PFSK-1 (cell line): ENCODE measurements at regions not wholly inside any gene's neighbourhood (a gene's known extent, or its start where the extent isn't known, plus 50 kb on each side); places are given as distances from the start of the nearest gene placed in this dataset.

ENCODE experiments used
- FOXP2 ChIP-seq: optimal IDR thresholded peaks from 2 replicates; pipeline ENCODE3; 2011; ENCODE audit warnings: borderline replicate concordance, control low read depth, inconsistent platforms; ENCODE audit not compliant: insufficient read depth; ENCODE audit errors: extremely low read length, extremely low read depth
- POLR2AphosphoS5 ChIP-seq: IDR thresholded peaks from 2 replicates; pipeline ENCODE4 v1.6.1; 2012; ENCODE audit warnings: low read depth, mild to moderate bottlenecking, control low read depth, low read length, moderate library complexity
- SIN3A ChIP-seq: IDR thresholded peaks from 2 replicates; pipeline ENCODE4 v1.6.1; 2012; ENCODE audit warnings: mild to moderate bottlenecking, low read length, moderate library complexity, borderline replicate concordance; ENCODE audit not compliant: insufficient read depth
- TAF1 ChIP-seq: IDR thresholded peaks from 2 replicates; pipeline ENCODE4 v1.6.1; 2012; ENCODE audit warnings: low read length, control low read depth, borderline replicate concordance; ENCODE audit not compliant: insufficient read depth
- TF ChIP-seq, protein P1 (sequence below), 2 experiments: IDR thresholded peaks; 2 replicates each; pipeline versions ENCODE4 v1.6.1 to v1.8.0; 2011 to 2012; ENCODE audit warnings: low read depth in 2 of 2, low read length in 2 of 2, control low read depth in 1 of 2, inconsistent platforms in 1 of 2, mild to moderate bottlenecking in 1 of 2, moderate library complexity in 1 of 2; ENCODE audit not compliant: insufficient read depth in 1 of 2

- TF ChIP-seq TAF1 (no peak), POLR2AphosphoS5 (no peak), SIN3A (no peak), FOXP2 (no peak)
- TF ChIP-seq, protein P1, sequence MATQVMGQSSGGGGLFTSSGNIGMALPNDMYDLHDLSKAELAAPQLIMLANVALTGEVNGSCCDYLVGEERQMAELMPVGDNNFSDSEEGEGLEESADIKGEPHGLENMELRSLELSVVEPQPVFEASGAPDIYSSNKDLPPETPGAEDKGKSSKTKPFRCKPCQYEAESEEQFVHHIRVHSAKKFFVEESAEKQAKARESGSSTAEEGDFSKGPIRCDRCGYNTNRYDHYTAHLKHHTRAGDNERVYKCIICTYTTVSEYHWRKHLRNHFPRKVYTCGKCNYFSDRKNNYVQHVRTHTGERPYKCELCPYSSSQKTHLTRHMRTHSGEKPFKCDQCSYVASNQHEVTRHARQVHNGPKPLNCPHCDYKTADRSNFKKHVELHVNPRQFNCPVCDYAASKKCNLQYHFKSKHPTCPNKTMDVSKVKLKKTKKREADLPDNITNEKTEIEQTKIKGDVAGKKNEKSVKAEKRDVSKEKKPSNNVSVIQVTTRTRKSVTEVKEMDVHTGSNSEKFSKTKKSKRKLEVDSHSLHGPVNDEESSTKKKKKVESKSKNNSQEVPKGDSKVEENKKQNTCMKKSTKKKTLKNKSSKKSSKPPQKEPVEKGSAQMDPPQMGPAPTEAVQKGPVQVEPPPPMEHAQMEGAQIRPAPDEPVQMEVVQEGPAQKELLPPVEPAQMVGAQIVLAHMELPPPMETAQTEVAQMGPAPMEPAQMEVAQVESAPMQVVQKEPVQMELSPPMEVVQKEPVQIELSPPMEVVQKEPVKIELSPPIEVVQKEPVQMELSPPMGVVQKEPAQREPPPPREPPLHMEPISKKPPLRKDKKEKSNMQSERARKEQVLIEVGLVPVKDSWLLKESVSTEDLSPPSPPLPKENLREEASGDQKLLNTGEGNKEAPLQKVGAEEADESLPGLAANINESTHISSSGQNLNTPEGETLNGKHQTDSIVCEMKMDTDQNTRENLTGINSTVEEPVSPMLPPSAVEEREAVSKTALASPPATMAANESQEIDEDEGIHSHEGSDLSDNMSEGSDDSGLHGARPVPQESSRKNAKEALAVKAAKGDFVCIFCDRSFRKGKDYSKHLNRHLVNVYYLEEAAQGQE (IDR thresholded peaks at IDR 0.05; ENCODE audit: insufficient read depth in 1 of 2, low read depth in 2 of 2, low read length in 2 of 2): no peak
These were observed 251.2 kb downstream of the BAMBI start for GRCh38 chr10:28928484-28928883.

- TF ChIP-seq FOXP2 (no peak), SIN3A (no peak), POLR2AphosphoS5 (no peak), TAF1 (no peak)
- TF ChIP-seq, protein P1 (IDR thresholded peaks at IDR 0.05; ENCODE audit: insufficient read depth in 1 of 2, low read depth in 2 of 2, low read length in 2 of 2): no peak
These were observed 252.6 kb downstream of the BAMBI start for GRCh38 chr10:28929942-28930341.

GRCh38 chr10:28930514-28931495, 253.5 kb downstream of the BAMBI start:
- TF ChIP-seq, protein P1 (IDR thresholded peaks at IDR 0.05; ENCODE audit: insufficient read depth in 1 of 2, low read depth in 2 of 2, low read length in 2 of 2): no peak
- no peak for TF ChIP-seq TAF1
- no peak for TF ChIP-seq POLR2AphosphoS5
- TF ChIP-seq FOXP2: no peak
- no peak for TF ChIP-seq SIN3A

GRCh38 chr10:28935061-28935460, 257.7 kb downstream of the BAMBI start:
- no peak for TF ChIP-seq FOXP2
- no peak for TF ChIP-seq POLR2AphosphoS5
- TF ChIP-seq TAF1: no peak
- TF ChIP-seq SIN3A: no peak
- TF ChIP-seq, protein P1 (IDR thresholded peaks at IDR 0.05; ENCODE audit: insufficient read depth in 1 of 2, low read depth in 2 of 2, low read length in 2 of 2): no peak

GRCh38 chr10:28937959-28938358, 260.6 kb downstream of the BAMBI start:
- TF ChIP-seq, protein P1 (IDR thresholded peaks at IDR 0.05; ENCODE audit: insufficient read depth in 1 of 2, low read depth in 2 of 2, low read length in 2 of 2): no peak
